Amniotic epithelial cell (primary cell): ENCODE measurements at regions not wholly inside any gene's neighbourhood (a gene's known extent, or its start where the extent isn't known, plus 50 kb on each side); places are given as distances from the start of the nearest gene placed in this dataset.
"Not testable (repeated sequence)": the region's sequence is repeated elsewhere in the genome, so short reads cannot be mapped to it uniquely, and the experiment has no call there.

Experiments used
- DNase-seq: peaks from one replicate; pipeline ENCODE4 v3.0.0-alpha.2; 2010; ENCODE audit warnings: low read depth

DNA sequence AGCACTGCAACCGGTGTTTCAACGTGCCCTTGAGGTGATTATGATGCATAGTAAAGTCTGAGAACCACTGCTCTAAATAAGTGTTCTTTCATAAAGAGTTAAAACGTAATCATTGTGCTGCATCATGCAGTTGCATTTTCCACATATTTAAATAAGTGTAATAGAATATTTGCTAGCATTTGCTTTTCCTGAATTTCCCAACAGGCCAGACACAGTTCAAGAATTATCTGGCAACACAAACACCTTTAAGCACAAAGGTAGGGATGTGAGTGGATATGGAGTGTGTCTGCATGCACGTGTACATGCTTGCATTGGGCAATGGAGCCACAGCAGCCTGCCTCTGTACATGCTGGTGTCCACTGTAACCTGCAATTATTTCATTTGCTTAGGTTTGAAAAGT lies 193.6 kb upstream of the PIK3R1 start:
- no peak for DNase-seq

DNA sequence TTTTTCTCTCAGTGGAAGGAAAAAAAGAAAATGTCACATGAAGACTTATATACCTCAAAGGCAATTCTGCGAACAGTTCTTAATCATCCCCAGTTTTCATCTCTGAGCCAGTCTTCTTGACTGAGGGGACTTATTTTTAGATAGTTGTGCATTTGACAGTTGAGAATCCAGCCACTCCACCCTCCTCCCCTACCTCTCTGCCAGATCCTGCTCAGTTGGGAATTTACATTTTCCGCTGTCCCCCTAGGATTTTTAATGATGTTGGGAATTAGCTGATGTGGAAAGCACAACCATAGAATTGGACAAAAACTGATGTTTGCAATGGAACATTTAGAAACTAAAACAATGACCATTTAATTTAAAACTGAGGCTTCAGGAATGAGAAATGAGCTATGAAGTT lies 194.3 kb upstream of the PIK3R1 start:
- no peak for DNase-seq

DNA sequence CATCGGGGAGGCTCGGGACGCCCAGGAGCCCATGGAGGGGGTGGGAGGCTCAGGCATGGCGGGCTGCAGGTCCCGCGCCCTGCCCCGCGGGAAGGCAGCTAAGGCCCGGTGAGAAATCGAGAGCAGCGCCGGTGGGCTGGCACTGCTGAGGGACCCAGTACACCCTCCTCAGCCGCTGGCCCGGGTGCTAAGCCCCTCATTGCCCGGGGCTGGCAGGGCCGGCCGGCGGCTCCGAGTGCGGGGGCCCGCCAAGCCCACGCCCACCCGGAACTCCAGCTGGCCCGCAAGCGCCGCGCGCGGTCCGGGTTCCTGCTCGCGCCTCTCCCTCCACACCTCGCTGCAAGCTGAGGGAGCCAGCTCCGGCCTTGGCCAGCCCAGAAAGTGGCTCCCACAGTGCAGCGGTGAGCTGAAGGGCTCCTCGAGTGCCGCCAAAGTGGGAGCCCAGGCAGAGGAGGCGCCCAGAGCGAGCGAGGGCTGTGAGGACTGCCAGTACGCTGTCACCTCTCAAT lies 195.0 kb upstream of the PIK3R1 start:
- not testable (repeated sequence) for DNase-seq

DNA sequence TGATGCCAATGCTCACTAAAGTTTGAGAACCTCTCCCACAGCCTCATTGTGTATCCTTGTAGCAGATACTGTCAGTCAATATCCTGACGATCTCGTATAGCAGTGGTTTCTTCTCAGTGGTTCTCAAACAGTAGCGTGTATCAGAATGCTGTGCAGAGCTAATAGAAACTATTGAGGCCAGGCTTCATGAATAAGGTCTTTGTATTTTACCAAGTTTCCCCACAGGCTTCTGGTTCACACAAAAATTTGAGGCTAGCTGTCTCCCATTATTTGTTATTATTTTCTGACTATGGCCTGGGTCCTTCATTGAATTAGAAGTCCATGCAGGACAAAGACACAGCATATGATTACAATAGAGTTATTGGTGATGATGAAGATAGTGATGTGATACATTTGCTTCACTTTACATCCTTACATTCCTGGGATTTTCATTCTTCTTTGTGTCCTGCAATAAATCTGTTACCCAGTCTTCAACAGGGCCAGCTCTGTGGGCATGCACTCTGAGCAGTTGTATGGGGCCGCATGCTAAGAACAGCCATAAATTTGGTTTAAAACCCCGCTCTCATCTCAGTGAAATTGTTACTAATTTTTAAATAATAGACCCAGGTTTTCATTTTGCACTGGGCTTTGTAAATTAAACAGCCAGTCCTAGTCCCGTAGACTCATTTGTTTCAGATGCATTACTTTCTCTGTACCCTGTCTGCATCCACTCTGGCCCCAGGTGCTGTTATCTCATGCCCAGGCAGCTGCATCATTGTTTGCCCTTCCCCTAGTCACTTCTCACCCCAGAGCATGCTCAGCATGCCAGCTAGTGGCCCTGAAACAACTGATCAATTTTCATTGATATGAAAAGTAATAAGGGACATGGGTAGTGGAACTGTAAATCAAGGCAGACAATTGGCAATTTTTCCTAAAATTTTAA lies 199.9 kb upstream of the PIK3R1 start:
- DNase-seq, result no peak

DNA sequence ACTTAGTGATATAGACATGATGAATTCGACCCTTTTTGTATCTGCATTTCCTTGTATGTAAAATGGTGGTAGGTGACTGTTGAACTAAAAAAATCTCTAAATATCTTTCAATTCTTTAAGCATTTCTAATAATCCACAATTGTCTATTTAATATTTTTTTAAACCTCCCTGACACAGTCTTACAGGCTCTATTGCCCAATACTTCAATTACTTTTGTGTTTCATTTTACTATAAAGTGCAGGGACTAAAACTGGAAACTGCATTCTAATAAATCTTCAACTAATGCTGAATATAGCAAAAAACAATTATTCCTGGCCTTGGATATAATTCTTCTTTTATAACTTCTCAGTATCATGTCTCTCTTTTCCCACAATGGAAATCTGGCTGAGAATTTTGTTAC lies 202.7 kb upstream of the PIK3R1 start:
- no peak for DNase-seq

DNA sequence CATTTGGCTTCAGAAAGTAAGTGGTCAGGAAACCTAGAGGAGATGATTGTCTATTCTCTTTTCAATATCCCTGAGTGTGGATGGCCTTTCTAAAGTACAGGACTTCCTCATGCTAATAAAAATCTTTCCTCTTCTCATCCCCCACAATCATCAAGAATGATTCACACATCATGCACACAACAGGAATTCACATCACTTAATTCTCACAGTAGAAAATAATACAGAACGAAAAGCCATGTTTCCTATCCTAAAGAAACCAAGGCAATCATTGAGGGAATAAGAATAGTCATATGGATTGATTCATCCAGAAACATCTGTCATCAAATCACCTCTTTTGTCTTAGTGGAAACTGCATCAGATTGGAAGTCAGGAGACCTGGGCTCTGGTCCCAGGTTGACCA lies 203.1 kb upstream of the PIK3R1 start:
- DNase-seq, result no peak

DNA sequence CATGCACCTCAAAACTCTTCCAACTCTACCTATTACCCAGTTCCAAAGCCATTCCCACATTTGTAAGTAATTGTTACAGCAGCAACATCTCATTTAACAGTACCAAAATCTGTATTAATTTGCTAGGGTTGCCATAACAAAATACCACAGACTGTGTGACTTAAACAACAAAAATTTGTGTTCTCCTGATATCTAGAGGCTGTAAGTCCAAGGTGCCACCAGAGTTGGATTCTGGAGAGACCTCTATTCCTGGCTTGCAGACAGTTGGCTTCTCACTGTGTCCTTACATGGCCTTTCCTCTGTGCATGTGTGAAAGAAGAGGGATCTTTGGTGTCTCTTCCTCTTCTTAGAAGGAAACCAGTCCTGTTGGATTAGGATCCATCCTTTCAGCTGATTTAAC lies 203.8 kb upstream of the PIK3R1 start:
- DNase-seq, result no peak

DNA sequence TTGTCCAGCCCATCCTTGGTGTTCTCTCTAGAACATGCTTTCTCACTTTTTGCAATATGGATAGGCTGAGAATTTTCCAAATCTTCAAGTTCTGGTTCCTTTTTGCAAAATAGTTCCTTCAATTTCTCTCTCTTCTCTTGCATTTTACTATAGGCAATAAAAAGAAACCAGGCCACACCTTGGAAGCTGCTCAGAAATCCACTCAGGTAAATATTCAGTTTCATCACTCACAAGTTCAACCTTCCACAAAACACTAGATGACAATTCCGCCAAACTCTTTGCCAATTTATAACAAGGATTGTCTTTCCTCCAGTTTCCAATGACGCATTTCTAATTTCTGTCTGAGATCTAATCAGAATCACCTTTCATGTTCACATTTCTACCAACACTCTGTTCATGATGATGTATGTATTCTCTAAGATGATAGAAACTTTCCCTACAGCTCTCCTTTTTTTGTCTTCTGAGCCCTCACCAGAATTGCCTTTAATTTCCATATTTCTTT lies 204.2 kb upstream of the PIK3R1 start:
- no peak for DNase-seq

DNA sequence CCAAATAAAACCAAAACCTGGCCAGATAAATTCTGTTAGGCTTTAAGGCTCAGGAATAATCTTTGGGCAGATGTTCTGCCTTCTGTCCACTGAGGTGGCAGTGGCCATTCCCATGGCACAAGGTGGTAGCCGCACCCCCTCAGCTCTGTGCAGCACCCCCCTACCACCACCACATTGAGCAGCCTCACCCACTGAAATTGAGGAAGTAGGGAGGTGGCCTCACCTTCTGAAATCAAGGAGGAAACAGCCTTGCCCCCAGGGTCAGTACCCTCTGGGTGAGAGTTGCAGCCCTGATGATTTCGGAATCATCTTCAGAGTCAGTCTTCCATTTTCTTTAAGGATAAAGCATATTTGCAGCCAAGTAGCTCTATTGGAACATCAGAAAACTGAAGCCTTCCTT lies 204.8 kb upstream of the PIK3R1 start:
- no peak for DNase-seq

DNA sequence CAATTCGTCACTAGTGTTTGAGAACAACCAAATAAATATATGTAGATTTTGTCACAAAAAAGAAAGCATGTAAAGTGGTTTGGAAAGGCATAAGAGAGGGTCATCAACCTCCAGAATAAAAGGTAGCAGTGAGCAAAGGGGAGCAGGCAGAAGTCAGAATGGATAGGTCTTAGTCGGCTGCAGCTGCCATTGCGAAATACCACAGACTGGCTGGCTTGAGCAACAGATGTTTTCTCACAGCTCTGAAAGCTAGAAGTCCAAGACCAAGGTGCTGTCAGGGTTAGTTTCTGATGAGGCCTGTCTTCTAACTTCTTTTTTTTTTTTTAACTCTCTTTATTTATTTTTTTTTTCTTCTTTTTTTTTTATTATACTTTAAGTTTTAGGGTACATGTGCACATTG lies 208.1 kb upstream of the PIK3R1 start:
- peak; percentile 87 for DNase-seq

DNA sequence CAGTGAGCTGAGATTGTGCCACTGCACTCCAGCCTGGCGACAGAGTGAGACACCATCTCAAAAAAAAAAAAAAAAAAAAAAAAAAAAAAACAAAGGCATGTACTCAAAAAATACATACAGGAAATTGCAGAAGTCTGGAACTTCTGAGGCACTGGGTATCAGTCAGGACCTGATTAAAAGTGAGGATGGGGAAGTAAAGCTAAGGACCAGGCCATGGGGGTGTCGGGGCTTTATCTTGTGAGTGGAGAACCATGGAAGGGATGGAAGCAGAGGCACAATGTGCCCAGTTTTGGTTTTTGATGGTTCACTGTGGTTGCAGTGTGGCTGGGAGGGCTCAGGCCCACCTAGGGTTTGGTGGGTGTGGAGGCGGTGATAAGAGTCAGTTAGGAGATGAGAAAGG lies 212.7 kb upstream of the PIK3R1 start:
- DNase-seq, result no peak

DNA sequence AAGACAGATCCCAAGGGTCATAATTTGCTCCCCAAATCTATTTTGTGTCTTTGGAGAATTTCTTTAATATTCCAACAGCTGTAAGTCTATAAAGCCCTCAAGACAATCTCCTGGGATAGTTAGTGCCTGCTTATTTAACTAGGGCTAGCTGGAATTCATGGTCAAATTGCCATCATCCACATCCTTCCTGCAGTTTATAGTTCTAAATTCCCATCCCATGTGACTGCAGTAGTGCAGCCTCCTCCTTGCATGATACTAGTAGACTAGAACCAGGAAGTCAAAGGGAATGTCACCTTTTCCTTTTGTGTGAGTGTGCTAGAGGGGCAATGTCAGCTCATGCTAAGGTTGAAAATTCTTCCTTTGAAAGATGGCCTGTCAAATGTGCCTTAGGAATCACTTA lies 214.8 kb upstream of the PIK3R1 start:
- no peak for DNase-seq

DNA sequence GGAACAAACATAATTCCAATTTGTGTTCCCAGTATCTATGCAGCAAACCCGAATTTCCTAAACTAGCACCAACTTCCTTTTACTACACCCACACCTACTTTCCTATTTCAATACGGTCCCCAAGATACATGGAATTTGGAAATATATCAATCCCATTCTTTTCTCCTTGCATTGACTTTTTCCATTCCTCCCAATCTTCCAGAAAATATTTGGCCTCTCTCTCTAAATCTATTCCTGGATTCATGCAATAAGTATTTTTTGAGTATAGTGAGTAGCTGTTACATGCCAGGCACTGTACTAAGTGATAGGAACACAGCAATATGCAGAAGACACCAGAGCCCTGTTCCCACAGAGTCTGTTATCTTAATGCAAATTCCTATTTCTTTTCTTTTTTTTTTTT lies 216.2 kb upstream of the PIK3R1 start:
- DNase-seq, result no peak

DNA sequence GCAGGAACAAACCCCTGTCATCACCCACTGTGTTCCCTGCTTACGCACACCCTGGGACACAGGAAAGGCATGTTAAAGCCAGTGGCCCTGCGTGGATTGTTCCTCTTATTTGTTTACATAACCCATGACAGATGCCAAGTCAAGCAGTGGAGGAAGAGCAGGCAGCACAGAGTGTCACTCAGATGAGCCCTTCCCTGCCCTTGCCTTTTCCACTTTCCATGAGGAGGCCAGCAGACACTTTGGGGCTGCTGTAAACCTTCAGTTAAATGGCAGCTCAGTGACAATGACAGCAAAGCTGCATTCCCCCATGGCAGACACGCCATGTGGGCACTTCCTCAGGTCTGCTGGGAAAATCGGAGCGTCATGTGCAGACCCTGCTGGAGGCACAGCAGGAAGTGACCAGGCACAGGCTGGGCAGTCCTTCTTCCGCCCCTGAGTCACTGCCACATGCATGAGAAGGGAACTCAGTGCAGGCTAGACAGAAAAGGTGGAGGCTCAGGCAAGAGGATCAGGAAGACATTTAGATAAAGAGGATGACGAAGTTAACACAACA lies 216.8 kb upstream of the PIK3R1 start:
- DNase-seq, result no peak

DNA sequence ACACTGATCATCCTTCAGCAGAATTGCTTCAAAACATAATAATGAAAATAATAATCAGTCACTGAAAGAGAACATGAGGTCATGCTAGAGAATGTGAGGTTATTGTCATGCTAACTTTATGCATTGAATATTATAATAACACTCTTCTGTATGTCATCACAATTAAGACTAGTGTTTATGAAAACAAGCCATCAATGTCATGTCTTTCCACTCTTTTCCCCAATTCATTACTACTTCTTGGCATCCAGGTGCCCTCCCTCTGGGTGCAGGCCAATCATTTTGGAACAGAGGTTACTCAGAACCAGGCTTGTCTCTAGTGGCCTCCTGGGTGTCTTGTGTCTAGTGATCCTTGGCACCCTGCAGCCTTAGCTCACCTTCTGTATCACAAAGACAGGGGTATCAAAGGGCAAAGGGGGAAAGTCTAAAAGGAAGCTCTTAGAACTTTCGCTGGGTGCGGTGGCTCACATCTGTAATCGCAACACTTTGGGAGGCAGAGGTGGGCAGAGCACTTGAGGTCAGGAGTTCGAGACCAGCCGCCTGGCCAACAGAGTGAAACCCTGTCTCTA lies 217.6 kb upstream of the PIK3R1 start:
- DNase-seq, result no peak

DNA sequence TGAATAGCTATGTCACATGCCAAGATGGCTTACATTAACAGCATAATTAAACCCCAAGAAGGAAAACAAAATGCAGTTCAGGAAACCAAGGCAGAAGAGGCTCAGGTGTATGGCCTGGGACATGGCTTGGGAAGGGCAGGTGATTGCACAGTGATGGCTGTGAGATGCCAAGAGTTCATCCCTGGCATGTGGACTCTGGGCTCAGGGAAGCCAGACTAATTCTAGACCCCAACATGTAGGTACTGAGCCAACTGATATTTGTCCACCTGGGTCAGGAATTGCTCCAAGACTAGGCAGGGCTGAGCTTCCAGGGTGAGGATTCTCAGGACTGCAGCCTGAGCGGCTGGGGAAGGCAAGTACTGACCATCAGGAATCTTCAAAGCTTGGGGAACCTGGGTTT lies 218.4 kb upstream of the PIK3R1 start:
- no peak for DNase-seq

DNA sequence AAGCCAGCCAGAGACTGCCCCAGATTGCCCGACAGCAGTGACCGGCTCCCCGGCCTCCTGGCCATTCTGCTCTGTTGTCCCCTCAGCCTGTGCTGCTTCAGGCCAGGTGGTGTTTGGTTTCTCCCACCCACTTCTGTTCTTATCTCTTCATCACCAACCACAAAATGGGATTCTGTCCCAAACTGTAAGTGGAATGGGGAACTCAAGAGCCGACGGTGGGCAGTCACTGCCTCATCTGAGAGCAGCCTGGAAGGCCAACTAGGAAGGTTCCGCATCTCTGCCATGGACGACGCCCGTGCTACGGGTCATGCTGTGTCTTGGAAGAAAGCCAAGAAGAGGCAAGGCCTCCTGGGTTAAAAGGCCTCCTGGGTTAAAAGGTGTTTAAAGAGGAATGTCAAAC lies 219.0 kb upstream of the PIK3R1 start:
- no peak for DNase-seq

DNA sequence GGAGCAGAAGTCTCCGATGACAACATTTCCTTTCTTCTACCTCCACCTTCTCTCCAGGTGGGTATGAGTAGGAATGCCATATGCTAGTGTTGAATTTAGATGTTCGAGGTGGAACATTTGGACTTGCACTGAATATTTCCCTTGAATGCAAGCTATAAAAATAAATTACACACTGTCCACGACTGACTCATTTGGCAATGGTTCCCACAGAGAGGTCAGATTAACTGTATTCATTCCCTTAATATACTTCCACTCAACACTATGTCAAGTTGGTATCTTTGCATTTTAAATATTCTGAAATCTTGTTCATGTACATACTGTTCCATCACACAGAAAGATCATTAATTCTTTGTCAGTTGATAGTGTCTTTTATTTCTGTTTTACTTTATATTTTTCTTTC lies 222.6 kb upstream of the PIK3R1 start:
- peak; percentile 16 for DNase-seq

DNA sequence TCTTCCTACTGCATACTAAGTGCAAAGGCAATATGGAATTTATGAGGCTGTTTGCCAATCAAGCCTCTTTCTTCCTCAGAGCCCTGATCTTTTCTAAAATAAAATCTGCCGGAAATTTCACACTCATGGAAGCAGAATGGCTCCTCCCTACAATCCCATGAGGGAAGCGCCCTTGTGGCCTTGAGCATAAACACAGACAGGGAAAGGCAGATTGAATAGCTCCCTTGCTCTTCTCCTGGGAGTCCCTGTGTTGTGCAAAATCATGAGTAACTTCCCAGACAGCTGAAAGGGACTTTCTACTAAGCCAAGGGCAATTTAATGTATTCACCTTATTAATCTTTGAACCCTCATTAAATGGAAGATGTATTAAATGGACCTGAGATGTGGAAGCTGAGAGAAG lies 226.1 kb upstream of the PIK3R1 start:
- no peak for DNase-seq

DNA sequence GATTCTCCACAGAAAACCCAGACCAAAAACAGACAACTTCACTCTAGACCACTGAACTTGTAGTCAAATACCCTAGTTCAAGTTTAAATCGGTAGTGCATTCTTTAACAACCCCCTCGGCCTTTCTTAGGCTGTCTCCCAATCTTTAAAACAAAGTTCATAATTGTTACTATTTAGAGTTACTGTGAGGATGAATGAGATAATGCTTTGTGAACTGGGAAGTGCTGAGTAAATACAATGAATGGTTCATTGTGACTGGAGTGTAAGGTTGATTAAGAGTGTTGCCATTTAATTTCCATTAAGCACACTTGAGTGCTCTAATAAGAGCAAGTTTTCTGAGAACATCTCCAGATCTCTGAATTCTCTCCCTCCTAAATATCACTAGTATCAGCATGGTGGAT lies 228.8 kb upstream of the PIK3R1 start:
- DNase-seq, result no peak

DNA sequence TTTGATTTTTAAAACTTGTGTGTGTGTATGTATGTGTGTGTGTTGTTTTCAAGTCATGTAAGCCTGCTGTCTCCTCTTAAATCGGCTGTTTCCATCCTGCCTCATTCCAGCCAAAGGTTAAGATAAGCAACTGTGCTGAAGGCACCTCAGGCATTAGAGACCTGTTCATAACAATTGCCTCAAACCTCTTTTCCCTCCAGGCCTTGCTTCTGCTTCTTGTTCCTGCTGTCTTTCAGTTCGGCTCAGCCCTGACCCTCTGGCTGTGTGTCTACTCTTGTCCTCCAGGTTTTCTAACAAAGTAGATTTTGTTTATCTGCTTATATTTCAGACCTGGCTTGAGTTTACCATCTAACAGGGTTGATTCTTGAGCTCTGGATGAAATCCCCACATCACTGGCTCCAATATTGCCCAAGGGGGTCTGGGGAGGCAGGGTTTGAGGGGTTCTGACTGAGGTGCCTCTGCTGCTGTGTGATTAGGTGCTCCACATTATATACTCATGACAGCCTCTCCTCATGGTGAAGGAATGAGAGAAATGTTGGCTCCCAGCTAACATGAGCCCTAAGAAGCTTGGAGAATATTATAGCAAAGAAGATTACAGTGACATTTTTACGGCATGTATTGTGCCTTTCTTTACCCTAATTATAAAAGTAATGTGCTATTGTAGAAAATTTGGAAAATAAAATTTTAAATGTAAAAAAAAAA lies 229.7 kb upstream of the PIK3R1 start:
- DNase-seq, result no peak

DNA sequence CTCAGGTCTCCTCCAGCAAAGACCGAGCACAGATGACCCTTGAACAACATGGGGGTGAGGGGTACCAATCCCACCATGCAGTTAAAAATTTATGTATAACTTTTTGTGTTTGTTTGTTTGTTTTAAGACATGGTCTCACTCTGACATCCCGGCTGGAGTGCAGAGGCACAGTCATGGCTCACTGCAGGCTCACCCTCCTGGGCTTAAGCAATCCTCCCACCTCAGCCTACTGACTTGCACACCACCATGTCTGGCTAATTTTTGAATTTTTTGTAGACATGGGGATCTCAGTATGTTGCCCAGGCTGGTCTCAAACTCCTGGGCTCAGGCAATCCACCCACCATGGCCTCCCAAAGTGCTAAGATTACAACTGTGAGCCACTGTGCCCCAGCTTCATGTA lies 231.0 kb upstream of the PIK3R1 start:
- no peak for DNase-seq
